ENCODE measurements at regions not wholly inside any gene's neighbourhood (a gene's known extent, or its start where the extent isn't known, plus 50 kb on each side); places are given as distances from the start of the nearest gene placed in this dataset.

DNA sequence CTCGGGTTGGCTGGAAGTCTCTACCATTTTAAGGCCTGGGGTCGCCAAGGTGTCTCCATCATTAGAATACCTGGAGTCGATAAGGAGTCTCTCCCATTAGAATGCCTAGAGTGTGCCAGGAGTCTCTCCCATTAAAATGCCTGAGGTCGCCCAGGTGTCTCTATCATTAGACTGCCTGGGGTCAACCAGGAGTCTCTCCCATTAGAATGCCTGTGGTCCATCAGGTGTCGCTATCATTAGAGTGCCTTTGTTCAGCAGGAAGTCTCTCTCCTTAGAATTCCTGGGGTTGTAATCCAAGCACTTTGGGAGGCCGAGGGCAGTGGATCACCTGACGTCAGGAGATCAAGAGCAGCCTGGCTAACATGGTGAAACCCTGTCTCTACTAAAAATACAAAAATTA, 1533.0 kb downstream of the UQCRFS1 start:
- H3K4me3 ChIP-seq = no peak overlapping the region
- TF ChIP-seq, protein P1, sequence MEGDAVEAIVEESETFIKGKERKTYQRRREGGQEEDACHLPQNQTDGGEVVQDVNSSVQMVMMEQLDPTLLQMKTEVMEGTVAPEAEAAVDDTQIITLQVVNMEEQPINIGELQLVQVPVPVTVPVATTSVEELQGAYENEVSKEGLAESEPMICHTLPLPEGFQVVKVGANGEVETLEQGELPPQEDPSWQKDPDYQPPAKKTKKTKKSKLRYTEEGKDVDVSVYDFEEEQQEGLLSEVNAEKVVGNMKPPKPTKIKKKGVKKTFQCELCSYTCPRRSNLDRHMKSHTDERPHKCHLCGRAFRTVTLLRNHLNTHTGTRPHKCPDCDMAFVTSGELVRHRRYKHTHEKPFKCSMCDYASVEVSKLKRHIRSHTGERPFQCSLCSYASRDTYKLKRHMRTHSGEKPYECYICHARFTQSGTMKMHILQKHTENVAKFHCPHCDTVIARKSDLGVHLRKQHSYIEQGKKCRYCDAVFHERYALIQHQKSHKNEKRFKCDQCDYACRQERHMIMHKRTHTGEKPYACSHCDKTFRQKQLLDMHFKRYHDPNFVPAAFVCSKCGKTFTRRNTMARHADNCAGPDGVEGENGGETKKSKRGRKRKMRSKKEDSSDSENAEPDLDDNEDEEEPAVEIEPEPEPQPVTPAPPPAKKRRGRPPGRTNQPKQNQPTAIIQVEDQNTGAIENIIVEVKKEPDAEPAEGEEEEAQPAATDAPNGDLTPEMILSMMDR (IDR thresholded peaks at IDR 0.05) = no peak
- H3K27ac ChIP-seq = no peak overlapping the region
- DNase-seq (ENCODE audit: low spot score) (no peak), ATAC-seq (ENCODE audit: insufficient number of reproducible peaks, low FRiP score, low read depth) (no peak)
- no peaks in the 10 kb centered on the region for H3K27me3 ChIP-seq (replicated peaks; ENCODE audit: insufficient read depth)
- no peaks in the 10 kb centered on the region for H3K4me1 ChIP-seq (ENCODE audit: control insufficient read depth in 1 of 2, low read depth in 2 of 2)
- H3K9me3 ChIP-seq = peaks cover 6% of the 10 kb centered on the region
- H3K36me3 ChIP-seq = no peaks in the 10 kb centered on the region

DNA sequence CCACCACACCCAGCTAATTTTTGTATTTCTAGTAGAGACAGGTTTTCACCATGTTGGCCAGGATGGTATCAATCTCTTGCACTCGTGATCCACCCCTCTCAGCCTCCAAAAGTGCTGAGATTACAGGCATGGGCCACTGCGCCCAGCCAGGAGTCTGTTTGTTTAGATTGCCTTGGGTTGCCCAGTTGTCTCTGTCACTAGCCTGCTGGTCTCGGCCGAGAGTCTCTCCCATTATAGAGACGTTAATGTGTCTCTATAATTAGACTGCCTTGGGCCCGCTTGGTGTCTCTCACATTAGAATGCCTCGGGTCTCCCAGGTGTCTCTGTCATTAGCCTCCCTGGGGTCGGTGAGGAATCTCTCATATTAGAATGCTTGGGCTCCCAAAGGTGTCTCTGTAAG, 1533.6 kb downstream of the UQCRFS1 start:
- Histone ChIP-seq H3K4me3 (no peak overlapping the region), H3K36me3 (no peaks in the 10 kb centered on the region), H3K27me3 (replicated peaks; ENCODE audit: insufficient read depth) (no peaks in the 10 kb centered on the region), H3K4me1 (ENCODE audit: control insufficient read depth in 1 of 2, low read depth in 2 of 2) (no peaks in the 10 kb centered on the region), H3K9me3 (peaks cover 6% of the 10 kb centered on the region), H3K27ac (no peak overlapping the region)
- no peak for ATAC-seq (ENCODE audit: insufficient number of reproducible peaks, low FRiP score, low read depth)
- DNase-seq (ENCODE audit: low spot score) = no peak
- TF ChIP-seq, protein P1 (IDR thresholded peaks at IDR 0.05) = no peak

DNA sequence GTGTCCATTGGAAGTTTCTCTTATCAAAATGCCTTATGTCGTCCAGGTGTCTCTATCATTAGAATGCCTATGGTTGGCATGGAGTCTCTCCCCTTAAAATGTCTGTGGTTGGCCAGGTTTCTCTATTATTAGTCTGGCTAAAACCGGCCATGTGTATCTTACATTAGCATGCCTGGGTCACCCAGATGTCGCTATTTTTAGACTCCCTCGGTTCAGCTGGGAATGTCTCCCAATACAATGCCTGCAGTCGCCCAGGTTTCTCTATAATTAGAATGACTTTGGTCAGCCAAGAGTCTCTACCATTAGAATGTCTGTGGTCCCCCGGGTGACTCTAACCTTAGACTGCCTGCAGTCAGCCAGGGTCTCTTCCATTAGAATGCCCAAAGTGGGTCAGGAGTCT, 1536.1 kb downstream of the UQCRFS1 start:
- DNase-seq (ENCODE audit: low spot score) (no peak), ATAC-seq (ENCODE audit: insufficient number of reproducible peaks, low FRiP score, low read depth) (no peak)
- TF ChIP-seq, protein P1 (IDR thresholded peaks at IDR 0.05) = no peak
- Histone ChIP-seq H3K4me3 (no peak overlapping the region), H3K9me3 (peaks cover 6% of the 10 kb centered on the region), H3K27me3 (replicated peaks; ENCODE audit: insufficient read depth) (no peaks in the 10 kb centered on the region), H3K36me3 (no peaks in the 10 kb centered on the region), H3K4me1 (ENCODE audit: control insufficient read depth in 1 of 2, low read depth in 2 of 2) (no peaks in the 10 kb centered on the region), H3K27ac (no peak overlapping the region)

DNA sequence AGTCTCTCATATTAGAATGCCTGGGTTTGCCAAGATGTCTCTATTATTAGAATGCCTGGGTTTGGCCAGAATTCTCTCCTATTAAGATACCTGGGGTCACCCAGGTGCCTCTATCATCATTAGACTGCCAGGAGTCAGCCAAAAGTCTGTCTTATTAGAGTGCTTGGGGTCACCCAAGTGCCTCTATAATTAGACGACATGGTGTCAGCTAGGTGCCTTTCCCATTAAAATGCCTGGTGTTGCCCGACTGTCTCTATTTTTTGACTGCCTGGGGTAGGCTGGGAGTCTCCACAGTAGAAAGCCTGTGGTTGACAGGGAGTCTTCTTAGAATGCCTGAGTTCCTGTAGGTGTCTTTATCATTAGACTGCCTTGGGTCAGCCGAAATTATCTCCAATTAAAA, 1536.6 kb downstream of the UQCRFS1 start:
- H3K9me3 ChIP-seq = peaks cover 6% of the 10 kb centered on the region
- DNase-seq (ENCODE audit: low spot score) (no peak), ATAC-seq (ENCODE audit: insufficient number of reproducible peaks, low FRiP score, low read depth) (no peak)
- no peaks in the 10 kb centered on the region for H3K36me3 ChIP-seq
- TF ChIP-seq, protein P1 (IDR thresholded peaks at IDR 0.05) = no peak
- H3K4me1 ChIP-seq (ENCODE audit: control insufficient read depth in 1 of 2, low read depth in 2 of 2) = no peaks in the 10 kb centered on the region
- no peaks in the 10 kb centered on the region for H3K27me3 ChIP-seq (replicated peaks; ENCODE audit: insufficient read depth)
- H3K4me3 ChIP-seq = no peak overlapping the region
- H3K27ac ChIP-seq = no peak overlapping the region

DNA sequence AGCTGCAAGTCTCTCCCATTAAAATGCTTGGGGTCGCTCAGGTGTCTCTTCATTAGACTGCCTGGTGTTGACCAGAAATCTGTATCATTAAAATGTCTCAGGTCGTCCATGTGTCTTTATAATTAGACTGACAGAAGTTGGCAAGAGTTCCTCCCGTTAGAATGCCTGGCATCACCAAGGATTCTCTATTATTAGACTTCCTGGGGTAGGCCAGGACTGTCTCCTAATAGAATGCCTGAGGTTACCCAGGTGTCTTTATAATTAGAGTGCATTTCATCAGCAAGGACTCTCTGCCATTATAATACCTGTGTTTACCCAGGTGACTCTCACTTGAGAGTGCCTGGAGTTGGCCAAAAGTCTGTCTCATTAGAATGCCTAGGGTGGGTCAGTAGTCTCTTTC, 1537.2 kb downstream of the UQCRFS1 start:
- no peak for ATAC-seq (ENCODE audit: insufficient number of reproducible peaks, low FRiP score, low read depth)
- no peaks in the 10 kb centered on the region for H3K4me1 ChIP-seq (ENCODE audit: control insufficient read depth in 1 of 2, low read depth in 2 of 2)
- TF ChIP-seq, protein P1 (IDR thresholded peaks at IDR 0.05) = no peak
- no peaks in the 10 kb centered on the region for H3K36me3 ChIP-seq
- no peak overlapping the region for H3K4me3 ChIP-seq
- H3K9me3 ChIP-seq = peaks cover 6% of the 10 kb centered on the region
- DNase-seq (ENCODE audit: low spot score) = no peak
- H3K27me3 ChIP-seq (replicated peaks; ENCODE audit: insufficient read depth) = no peaks in the 10 kb centered on the region
- H3K27ac ChIP-seq = no peak overlapping the region
